Ramos (cell line): ENCODE measurements at regions not wholly inside any gene's neighbourhood (a gene's known extent, or its start where the extent isn't known, plus 50 kb on each side); places are given as distances from the start of the nearest gene placed in this dataset.

ENCODE experiments used
- in situ Hi-C: fragments of 300-500 bp; cut with MboI; formaldehyde crosslinking; loops from one replicate; pipeline ENCODE4 v1.14.3; 2022; ENCODE audit warnings: low sequenced_read_pairs; ENCODE audit not compliant: unreplicated experiment

- in situ Hi-C loops: no loop called here
Observed at GRCh38 chr5:173472784-173473278, 143.6 kb downstream of the BOD1 start.

- in situ Hi-C loops: no loop called here
Observed at GRCh38 chr5:173472164-173472563, 143.9 kb upstream of the STC2 start.

GRCh38 chr5:173468821-173469251 lies 140.6 kb upstream of the STC2 start:
- in situ Hi-C loops: no loop called here

GRCh38 chr5:173466227-173466626 lies 138.0 kb upstream of the STC2 start:
- in situ Hi-C loops: no loop called here

- in situ Hi-C loops: no loop called here
Observed at GRCh38 chr5:173464813-173465212, 136.6 kb upstream of the STC2 start.

GRCh38 chr5:173463207-173463606 lies 135.0 kb upstream of the STC2 start:
- in situ Hi-C loops: no loop called here

DNA sequence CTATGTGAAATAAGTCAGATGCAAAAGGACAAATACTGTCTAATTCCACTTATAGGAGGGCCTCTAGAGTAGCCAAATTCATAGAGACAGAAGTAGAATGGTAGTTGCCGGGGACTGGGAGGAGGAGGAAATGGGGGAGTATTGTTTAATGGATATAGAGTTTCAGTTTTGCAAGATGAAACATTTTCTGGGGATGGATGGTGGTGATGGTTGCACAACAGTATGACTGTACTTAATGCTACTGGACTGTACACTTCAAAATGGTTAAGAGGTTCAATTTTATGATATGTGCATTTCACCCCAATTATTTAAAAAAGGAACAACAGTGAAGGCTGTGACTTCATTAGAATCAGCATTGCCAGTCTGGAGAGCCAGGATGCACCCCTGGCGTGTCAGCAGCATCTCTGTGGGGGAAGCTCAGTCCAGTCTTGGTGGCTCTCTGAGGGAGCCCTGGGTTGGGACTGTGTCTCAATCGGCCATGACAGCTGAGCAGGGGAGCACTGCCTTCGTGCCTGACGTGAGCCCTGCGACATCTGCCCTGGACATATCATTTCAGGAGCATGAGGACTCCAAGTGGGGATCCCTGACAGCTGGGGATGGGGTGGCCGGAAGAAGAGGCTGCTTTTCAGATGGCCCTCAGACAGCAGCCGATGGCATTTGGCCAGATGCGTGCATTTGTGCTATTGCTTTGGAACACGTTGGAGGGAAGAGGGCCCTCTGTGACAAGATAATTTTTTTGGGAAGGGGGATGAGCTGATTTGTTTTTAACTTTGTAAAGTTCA lies 130.8 kb upstream of the STC2 start:
- in situ Hi-C loops: no loop called here

GRCh38 chr5:173457482-173457881 lies 129.3 kb upstream of the STC2 start:
- in situ Hi-C loops: no loop called here

- in situ Hi-C loops: no loop called here
Observed at GRCh38 chr5:173456751-173457171, 128.5 kb upstream of the STC2 start.

DNA sequence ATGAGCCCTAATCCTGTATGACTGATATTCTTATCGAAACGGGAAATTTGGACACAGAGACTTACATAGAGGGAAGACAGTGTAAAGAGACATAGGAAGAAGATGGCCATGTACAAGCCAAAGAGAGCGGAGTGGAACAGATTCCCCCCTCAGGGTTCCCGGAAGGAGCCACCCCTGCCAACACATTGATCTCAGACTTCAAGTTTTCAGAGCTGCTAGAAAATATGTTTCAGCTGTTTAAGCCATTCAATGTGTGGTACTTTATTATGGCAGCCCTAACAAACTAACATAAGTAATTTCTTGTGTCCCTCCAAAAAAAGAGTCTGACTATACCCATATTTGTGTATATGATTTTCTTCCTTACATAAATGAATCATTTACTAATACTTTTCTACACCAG lies 128.0 kb upstream of the STC2 start:
- in situ Hi-C loops: no loop called here

GRCh38 chr5:173455599-173455957 lies 127.4 kb upstream of the STC2 start:
- in situ Hi-C loops: no loop called here

- in situ Hi-C loops: no loop called here
Observed at GRCh38 chr5:173454736-173455598, 126.8 kb upstream of the STC2 start.

DNA sequence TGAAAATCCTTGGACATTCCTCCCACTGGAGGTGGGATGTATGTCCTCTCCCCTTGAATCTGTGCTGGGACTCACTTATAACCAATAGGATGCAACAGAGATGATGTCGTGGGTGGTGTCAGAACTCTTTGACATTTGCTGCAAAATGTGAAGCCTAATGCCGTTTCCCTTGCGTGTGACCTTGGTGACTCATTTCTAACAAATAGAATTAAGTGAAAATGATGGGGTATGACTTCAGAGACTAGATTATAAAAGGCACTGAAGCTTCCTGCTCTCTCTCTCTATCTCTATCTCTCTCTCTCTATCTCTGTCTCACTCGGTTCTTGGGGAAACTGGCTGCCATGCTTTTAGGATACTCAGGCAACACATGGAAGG lies 126.1 kb upstream of the STC2 start:
- in situ Hi-C loops: no loop called here

DNA sequence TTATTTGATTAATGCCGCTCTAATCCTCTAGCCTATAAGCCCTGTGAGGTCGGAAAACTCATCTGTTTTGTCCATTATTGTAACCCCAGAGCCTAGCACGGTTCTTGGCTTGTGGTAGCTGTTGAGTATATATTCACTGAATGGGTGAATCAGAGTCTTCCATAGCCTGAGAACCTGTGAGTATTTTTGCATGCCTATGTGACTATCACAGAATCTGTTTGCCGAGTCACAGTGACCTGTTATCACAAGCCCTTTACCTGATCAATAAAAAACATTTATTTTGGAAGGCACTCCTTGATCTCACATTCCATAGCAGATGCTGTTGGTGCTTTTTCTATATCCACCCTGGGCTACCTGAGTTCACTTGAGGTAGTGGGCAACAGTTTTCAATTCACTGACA lies 125.0 kb upstream of the STC2 start:
- in situ Hi-C loops: no loop called here

GRCh38 chr5:173452119-173452905 lies 124.1 kb upstream of the STC2 start:
- in situ Hi-C loops: no loop called here

DNA sequence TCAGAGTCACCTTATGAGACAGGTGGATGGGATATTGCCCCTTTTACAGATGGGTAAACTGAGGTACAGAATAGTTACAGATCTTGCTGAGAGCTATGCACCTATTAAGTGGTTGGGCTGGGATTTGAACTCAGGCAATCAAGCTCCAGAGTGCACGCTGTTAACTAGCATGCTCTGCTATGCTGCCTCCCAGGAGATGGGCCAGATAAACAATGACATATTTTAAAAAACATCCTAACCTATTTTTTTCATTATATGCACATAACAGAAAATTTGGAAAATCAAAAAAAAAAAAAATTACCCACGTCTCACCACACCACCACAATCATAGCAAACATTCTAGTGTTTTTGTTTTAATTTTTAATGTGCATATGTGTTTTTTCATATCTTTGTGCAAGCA lies 123.4 kb upstream of the STC2 start:
- in situ Hi-C loops: no loop called here

DNA sequence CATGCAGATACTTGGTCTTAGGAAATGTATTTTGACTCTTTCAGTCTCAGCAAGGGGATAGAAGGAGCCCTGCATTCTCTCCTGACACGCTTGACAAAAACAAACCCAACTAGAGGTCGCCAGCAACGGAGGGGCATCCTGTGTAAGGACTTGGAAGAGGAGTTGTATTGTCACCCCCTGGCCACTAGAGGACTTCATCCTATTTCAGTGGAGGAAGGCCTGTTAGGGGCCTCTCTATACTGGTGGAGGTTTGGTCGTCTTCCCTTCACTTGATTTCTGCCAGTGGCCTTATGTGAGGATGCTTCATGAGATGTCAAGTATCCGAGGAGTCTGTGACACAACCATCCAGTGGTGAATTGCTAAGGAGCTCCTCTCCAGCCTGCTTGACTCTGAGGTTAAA lies 122.8 kb upstream of the STC2 start:
- in situ Hi-C loops: no loop called here

DNA sequence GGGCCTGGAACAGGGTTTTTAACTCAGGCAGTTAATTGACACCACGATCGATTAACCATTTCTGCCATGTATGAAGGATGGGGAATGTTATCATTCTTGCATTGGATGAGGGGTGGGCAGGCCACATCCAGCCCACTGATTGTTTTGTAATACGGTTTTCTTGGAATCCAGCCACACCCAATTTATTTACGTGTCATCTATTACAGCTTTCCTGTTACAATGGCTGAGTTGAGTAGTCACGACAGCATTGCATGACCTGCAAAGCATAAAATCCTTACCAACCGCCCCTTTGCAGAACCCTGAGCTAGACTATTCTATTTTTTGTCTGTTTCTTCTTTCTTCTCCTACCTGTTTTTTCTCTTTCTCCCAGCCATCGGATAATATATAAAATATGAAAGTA lies 122.0 kb upstream of the STC2 start:
- in situ Hi-C loops: no loop called here

GRCh38 chr5:173448856-173449255 lies 120.6 kb upstream of the STC2 start:
- in situ Hi-C loops: no loop called here

GRCh38 chr5:173443971-173444370 lies 115.8 kb upstream of the STC2 start:
- in situ Hi-C loops: no loop called here
